ENCODE measurements at regions not wholly inside any gene's neighbourhood (a gene's known extent, or its start where the extent isn't known, plus 50 kb on each side); places are given as distances from the start of the nearest gene placed in this dataset.

DNA sequence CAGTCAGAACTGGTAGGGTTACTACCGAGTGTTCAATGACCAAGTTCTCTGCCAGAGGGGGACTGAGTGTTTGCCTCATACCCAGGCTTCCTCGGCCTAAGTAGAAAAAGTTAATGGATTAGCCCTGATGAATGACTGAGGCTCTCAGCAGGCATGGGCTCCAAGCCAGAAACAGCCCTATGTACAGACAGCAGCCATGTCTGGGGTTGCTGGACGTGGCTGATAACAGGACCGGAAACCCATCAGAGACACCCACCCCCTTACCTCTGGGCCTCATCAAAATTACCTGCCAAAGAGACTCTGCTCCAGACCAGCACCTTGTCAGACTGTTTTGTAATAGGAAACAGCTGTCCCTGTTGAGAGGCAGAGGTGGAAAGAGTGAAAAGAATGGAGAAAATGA lies 351.4 kb downstream of the ETS1 start:
- TF ChIP-seq POU2F2 (IDR thresholded peaks at IDR 0.05; ENCODE audit: low read depth, low read length) = no peak
- no peak for TF ChIP-seq POLR2AphosphoS5 (IDR thresholded peaks at IDR 0.05; ENCODE audit: low read depth, low read length)
- TF ChIP-seq POLR2A (IDR thresholded peaks at IDR 0.05; ENCODE audit: low read depth, low read length) = no peak
- no peak for TF ChIP-seq TAF1 (IDR thresholded peaks at IDR 0.05; ENCODE audit: low read depth, low read length)

All from GM12891 (cell line).